ENCODE measurements at regions not wholly inside any gene's neighbourhood (a gene's known extent, or its start where the extent isn't known, plus 50 kb on each side); places are given as distances from the start of the nearest gene placed in this dataset.

DNA sequence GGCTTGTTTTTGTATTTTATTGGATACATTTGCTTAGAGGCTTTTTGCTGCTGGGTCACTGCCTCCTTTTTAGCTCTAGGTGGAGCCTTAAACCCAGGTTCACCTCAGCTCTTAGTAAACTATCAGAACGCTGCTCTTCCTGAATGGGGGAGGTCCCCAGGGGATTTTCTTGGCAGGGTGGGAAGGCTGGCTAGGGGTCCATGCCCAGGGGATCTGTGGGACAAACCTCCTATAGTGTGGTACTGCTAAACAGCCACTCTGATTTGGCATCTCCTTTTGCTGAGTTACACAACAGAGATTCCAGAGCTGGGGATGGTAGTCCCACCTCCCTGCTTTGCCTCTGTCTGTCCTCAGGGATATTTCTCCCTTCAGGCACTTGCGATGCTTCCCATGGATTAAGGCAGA is 204.9 kb downstream of the ZIC5 start:
- TF ChIP-seq TAF1 (IDR thresholded peaks at IDR 0.05; ENCODE audit: borderline replicate concordance, insufficient read depth, low read length) (no peak), POLR2AphosphoS5 (IDR thresholded peaks at IDR 0.05; ENCODE audit: low read depth, low read length) (no peak)

All from PFSK-1 (cell line).